Right atrium auricular region (tissue), 2 donors: ENCODE measurements at regions not wholly inside any gene's neighbourhood (a gene's known extent, or its start where the extent isn't known, plus 50 kb on each side); places are given as distances from the start of the nearest gene placed in this dataset.

Experiments used
- DNase-seq: peaks from one replicate; pipeline ENCODE4 v3.0.0-alpha.2; 2019; ENCODE audit warnings: low spot score
- H3K27ac ChIP-seq, 2 donors: fragments of 200-600 bp; sonication (generic); 1 replicate in 1 of 2; 2 replicates in 1 of 2; pipeline ENCODE4 v1.5.1; 2016 to 2019
- H3K27me3 ChIP-seq, 2 donors: fragments of 200-600 bp; sonication (generic); one replicate each; pipeline versions ENCODE4 v1.5.1 to v1.6.0; 2017 to 2019
- H3K36me3 ChIP-seq: fragments of 200-600 bp; sonication (generic); one replicate; pipeline ENCODE4 v1.5.1; 2016
- H3K4me1 ChIP-seq, 2 donors: fragments of 200-600 bp; sonication (generic); one replicate each; pipeline versions ENCODE4 v1.5.1 to v1.6.0; 2017 to 2019
- H3K4me3 ChIP-seq, 2 donors: fragments of 200-600 bp; sonication (generic); 1 replicate in 1 of 2; 2 replicates in 1 of 2; pipeline ENCODE4 v1.5.1; 2017 to 2019; ENCODE audit warnings: mild to moderate bottlenecking in 1 of 2, moderate library complexity in 1 of 2
- H3K9me3 ChIP-seq, 2 donors: fragments of 200-600 bp; sonication (generic); one replicate each; pipeline ENCODE4 v1.5.1; 2019
- TF ChIP-seq, protein P1 (sequence below), 2 donors: fragments of 200-600 bp; sonication (generic); IDR thresholded peaks; one replicate each; pipeline ENCODE4 v1.5.1; 2019; ENCODE audit warnings: antibody characterized with exemption in 2 of 2

DNA sequence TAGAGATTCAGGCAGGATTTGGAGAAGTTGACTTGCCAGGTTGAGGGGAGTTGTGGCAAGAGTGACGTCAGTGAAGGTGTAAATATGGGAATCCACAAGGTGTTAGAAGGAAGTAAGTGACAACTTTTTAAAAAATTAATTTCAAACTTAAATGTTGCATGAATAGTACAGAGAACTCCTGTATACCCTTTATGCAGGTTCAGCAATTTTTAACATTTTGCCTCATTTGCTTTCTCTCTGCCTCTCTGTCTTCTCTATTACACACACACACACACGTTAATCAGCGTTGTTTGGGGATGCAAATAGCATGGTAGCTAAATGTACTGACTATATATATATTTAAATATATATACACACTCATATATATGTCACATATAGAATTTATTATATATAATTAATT is 273.7 kb downstream of the SMARCA1 start:
- Histone ChIP-seq H3K4me3 (no peak overlapping the region), H3K36me3 (no peaks in the 10 kb centered on the region), H3K9me3 (peaks cover 0 to 8% of the 10 kb centered on the region in 2 donors), H3K27me3 (no peaks in the 10 kb centered on the region), H3K4me1 (no peaks in the 10 kb centered on the region), H3K27ac (no peak overlapping the region)
- DNase-seq, result no peak
- TF ChIP-seq, protein P1, sequence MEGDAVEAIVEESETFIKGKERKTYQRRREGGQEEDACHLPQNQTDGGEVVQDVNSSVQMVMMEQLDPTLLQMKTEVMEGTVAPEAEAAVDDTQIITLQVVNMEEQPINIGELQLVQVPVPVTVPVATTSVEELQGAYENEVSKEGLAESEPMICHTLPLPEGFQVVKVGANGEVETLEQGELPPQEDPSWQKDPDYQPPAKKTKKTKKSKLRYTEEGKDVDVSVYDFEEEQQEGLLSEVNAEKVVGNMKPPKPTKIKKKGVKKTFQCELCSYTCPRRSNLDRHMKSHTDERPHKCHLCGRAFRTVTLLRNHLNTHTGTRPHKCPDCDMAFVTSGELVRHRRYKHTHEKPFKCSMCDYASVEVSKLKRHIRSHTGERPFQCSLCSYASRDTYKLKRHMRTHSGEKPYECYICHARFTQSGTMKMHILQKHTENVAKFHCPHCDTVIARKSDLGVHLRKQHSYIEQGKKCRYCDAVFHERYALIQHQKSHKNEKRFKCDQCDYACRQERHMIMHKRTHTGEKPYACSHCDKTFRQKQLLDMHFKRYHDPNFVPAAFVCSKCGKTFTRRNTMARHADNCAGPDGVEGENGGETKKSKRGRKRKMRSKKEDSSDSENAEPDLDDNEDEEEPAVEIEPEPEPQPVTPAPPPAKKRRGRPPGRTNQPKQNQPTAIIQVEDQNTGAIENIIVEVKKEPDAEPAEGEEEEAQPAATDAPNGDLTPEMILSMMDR (IDR thresholded peaks at IDR 0.05), result no peak

- Histone ChIP-seq H3K27ac (no peak overlapping the region), H3K27me3 (no peaks in the 10 kb centered on the region), H3K4me1 (no peaks in the 10 kb centered on the region), H3K4me3 (no peak overlapping the region), H3K36me3 (no peaks in the 10 kb centered on the region), H3K9me3 (peaks cover 0 to 8% of the 10 kb centered on the region in 2 donors)
- DNase-seq, result no peak
- TF ChIP-seq, protein P1 (IDR thresholded peaks at IDR 0.05), result no peak
These were observed 275.6 kb downstream of the SMARCA1 start for GRCh38 chrX:129247642-129248041.

DNA sequence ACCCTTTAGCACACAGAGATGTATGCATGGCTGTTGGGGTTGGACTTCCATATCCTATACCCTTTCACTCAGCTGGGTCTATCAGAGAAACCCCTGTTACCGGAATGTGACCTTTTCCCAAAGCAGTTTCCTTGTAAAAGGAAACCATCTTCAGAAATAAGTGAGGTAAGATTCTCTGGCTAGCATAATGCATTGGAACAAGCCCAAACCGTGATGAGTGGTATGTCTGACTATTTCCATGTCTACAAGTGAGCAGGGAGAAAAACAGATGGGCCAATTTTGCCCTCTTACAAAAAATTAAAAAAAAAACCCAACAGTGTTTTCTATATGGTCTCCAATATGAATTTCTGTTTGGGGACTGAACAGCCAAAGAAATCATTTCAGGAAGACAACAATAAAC is 283.9 kb downstream of the SMARCA1 start:
- Histone ChIP-seq H3K27ac (no peak overlapping the region), H3K27me3 (no peaks in the 10 kb centered on the region), H3K4me1 (no peaks in the 10 kb centered on the region), H3K4me3 (no peak overlapping the region), H3K9me3 (no peaks in the 10 kb centered on the region), H3K36me3 (no peaks in the 10 kb centered on the region)
- DNase-seq, result no peak
- TF ChIP-seq, protein P1 (IDR thresholded peaks at IDR 0.05), result no peak

DNA sequence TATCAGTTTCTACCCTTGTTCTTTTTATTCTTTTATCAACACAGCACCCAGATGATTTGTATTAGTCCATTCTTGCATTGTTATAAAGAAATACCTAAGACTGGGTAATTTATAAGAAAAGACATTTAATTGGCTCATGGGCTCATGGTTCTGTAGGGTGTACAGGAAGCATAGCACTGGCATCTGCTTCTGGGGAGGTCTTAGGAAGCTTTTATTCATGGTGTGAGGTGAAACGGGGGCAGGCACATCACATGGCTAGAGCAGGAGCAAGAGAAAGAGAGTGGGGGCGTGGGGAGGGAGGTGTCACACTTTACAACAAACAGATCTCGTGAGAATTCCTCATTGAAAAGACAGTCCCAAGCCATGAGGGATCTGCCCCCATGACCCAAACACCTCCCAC is 285.3 kb downstream of the SMARCA1 start:
- Histone ChIP-seq H3K4me3 (no peak overlapping the region), H3K27ac (no peak overlapping the region), H3K4me1 (no peaks in the 10 kb centered on the region), H3K9me3 (no peaks in the 10 kb centered on the region), H3K27me3 (no peaks in the 10 kb centered on the region), H3K36me3 (no peaks in the 10 kb centered on the region)
- TF ChIP-seq, protein P1 (IDR thresholded peaks at IDR 0.05), result no peak
- DNase-seq, result no peak

DNA sequence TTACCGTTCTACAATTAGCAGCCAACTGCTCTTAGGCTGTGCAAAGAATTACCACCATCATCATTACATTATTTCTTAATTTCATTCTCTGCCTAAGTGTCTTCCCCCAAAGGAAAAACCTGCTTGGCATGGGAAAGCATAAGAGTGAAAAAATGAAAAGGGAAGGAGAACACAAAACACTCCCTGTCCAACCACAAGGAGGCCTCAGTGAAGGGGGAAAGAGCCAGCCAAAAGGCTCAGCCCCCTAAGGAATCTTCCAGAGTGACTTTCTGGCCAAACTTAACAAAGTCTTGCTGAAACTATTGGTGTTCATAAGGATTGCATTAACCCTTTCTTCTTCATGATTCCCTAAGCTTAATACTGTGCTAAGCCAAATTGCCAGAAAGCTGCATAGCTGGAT is 287.4 kb downstream of the SMARCA1 start:
- Histone ChIP-seq H3K36me3 (no peaks in the 10 kb centered on the region), H3K4me1 (no peaks in the 10 kb centered on the region), H3K9me3 (no peaks in the 10 kb centered on the region), H3K27ac (no peak overlapping the region), H3K4me3 (no peak overlapping the region), H3K27me3 (no peaks in the 10 kb centered on the region)
- DNase-seq, result no peak
- TF ChIP-seq, protein P1 (IDR thresholded peaks at IDR 0.05), result no peak

DNA sequence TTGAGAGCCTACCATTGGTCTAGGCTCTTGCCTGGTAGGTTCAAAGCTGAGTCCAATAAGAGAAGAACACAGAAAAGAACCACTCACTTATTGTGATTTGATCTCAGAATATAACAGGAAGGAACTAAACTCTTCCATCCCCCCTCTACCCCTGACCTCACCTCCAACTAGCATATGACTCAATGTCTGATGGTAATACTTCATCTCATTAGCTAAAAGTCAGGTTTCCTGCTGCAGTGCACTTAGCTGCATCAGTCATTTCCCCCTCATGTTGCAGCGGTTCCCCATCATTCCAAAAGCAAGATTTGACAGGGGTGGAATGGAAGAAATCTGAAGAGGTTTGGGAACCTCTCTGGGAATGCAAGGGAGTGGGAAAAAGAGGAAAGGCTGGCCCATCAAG is 289.5 kb downstream of the SMARCA1 start:
- TF ChIP-seq, protein P1 (IDR thresholded peaks at IDR 0.05), result no peak
- no peak overlapping the region for H3K27ac ChIP-seq
- no peaks in the 10 kb centered on the region for H3K4me1 ChIP-seq
- DNase-seq, result no peak
- no peaks in the 10 kb centered on the region for H3K9me3 ChIP-seq
- no peaks in the 10 kb centered on the region for H3K36me3 ChIP-seq
- no peak overlapping the region for H3K4me3 ChIP-seq
- no peaks in the 10 kb centered on the region for H3K27me3 ChIP-seq
